IPS DF 6.9 (cell line): ENCODE measurements at regions not wholly inside any gene's neighbourhood (a gene's known extent, or its start where the extent isn't known, plus 50 kb on each side); places are given as distances from the start of the nearest gene placed in this dataset.
"Not testable (repeated sequence)": the region's sequence is repeated elsewhere in the genome, so short reads cannot be mapped to it uniquely, and the experiment has no call there.

ENCODE experiments used
- DNase-seq: peaks from one replicate; pipeline ENCODE4 v3.0.0-alpha.2; 2013; ENCODE audit warnings: low read depth, low spot score
- H3K27ac ChIP-seq: one replicate; pipeline ENCODE4 v1.5.1; 2013; ENCODE audit warnings: low read length, control low read depth
- H3K27me3 ChIP-seq: 2 replicates; pipeline ENCODE4 v1.6.1; 2013; ENCODE audit warnings: mild to moderate bottlenecking, low read length; ENCODE audit not compliant: control insufficient read depth, insufficient read depth
- H3K36me3 ChIP-seq: 2 replicates; pipeline ENCODE4 v1.6.1; 2013; ENCODE audit warnings: low read length; ENCODE audit not compliant: control insufficient read depth, insufficient read depth
- H3K4me1 ChIP-seq: 2 replicates; pipeline ENCODE4 v1.6.1; 2013; ENCODE audit warnings: low read length; ENCODE audit not compliant: control insufficient read depth, insufficient read depth
- H3K4me3 ChIP-seq: 2 replicates; pipeline ENCODE4 v1.5.1; 2013; ENCODE audit warnings: mild to moderate bottlenecking, low read length
- H3K9me3 ChIP-seq: 2 replicates; pipeline ENCODE4 v1.6.1; 2013; ENCODE audit warnings: low read length, inconsistent platforms; ENCODE audit not compliant: control insufficient read depth, insufficient read depth
- WGBS: extraction: QIAGEN DNeasy Blood & Tissue Kit; methylation state at CpG from one replicate; pipeline ENCODE4 v1.1.7; 2013; ENCODE audit warnings: mixed read lengths, missing lambda C conversion rate; ENCODE audit not compliant: insufficient read length, insufficient coverage; 5-methylcytosine and 5-hydroxymethylcytosine counted together

- Histone ChIP-seq H3K36me3 (no peaks in the 10 kb centered on the region), H3K4me1 (no peaks in the 10 kb centered on the region), H3K27me3 (no peaks in the 10 kb centered on the region), H3K27ac (no peak overlapping the region), H3K9me3 (no peaks in the 10 kb centered on the region), H3K4me3 (no peak overlapping the region)
- WGBS = no CpG with 5 or more reads among the region's 6 CpGs
- DNase-seq = no peak
These were observed 234.4 kb downstream of the SIM1 start for GRCh38 chr6:100230115-100230952.

DNA sequence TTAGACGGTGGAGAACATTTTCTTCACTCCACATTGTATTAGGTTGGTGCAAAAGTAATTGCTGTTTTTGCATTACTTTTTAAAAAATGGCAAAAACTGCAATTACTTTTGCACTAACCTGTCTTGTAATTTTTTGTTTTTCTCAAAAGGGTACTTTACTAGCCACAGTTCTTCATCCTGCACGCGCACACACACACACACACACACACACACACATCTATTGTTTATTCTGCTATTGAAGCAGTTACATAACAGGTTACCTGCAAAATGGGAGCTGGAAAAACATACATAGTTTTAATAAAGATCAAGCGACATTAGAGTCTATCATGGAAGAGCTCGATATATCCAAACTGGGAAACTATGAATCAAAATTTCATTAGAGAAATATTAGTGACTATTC is 235.2 kb downstream of the SIM1 start:
- H3K4me3 ChIP-seq = no peak overlapping the region
- no peaks in the 10 kb centered on the region for H3K9me3 ChIP-seq
- H3K4me1 ChIP-seq = no peaks in the 10 kb centered on the region
- no peaks in the 10 kb centered on the region for H3K27me3 ChIP-seq
- H3K27ac ChIP-seq = no peak overlapping the region
- no peak for DNase-seq
- no CpG with 5 or more reads among the region's 5 CpGs for WGBS
- no peaks in the 10 kb centered on the region for H3K36me3 ChIP-seq

DNA sequence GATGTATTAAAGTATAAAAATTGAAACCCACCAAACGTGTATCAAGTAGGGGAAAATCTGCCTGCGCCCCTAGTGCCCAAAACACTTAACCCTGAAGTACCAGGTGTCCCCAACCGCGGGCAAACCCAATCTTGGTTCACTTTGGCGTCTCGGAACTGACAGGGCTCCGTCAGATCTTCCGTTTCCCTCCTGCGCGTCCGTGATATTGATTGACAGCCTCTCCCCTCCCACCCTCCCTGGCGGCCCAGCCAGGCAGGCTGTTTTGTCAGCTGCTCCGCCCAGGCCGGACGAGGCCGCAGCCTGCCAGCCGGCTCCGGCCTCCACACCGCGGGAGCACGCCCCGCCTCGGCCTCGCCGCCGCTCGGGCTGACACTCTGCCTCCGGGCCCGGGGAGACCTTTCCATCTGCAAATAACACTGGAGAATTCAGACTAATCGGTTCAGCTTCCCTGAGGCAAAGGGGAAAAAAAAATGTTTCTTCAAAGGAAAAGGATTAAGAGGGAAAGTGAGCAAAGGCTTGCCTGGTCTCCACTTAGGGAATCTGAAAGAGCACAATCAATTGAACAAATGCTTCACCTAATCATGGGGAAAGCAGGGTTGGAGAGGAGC is 234.9 kb upstream of the MCHR2 start:
- H3K36me3 ChIP-seq = no peaks in the 10 kb centered on the region
- no peaks in the 10 kb centered on the region for H3K4me1 ChIP-seq
- H3K9me3 ChIP-seq = no peaks in the 10 kb centered on the region
- WGBS = no CpG with 5 or more reads among the region's 30 CpGs
- H3K27me3 ChIP-seq = no peaks in the 10 kb centered on the region
- peak overlapping the region; percentile 19; the same call in 1 of the 2 replicates for H3K4me3 ChIP-seq
- peak; percentile 35 for DNase-seq
- H3K27ac ChIP-seq = no peak overlapping the region

DNA sequence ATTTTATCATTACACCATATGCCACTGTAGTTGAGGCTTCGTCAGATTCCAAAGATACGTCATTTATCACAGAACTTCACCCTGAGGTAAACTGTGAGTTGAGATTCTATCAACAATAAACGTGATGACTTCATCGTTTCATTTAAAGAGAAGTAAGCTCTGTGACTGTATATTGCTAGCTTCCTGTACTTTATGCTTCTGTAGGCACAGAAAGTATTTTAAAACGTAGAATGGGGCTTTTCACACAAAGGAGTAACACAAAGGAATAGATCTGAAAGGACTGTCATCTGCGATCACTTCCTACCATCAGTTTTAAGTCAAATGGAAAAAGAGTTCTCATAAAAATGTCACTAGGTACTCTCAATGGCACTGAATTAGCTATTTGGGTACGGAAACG is 234.4 kb upstream of the MCHR2 start:
- no peak for DNase-seq
- Histone ChIP-seq H3K4me3 (peak overlapping the region; percentile 19; the same call in 1 of the 2 replicates), H3K4me1 (no peaks in the 10 kb centered on the region), H3K9me3 (no peaks in the 10 kb centered on the region), H3K27ac (no peak overlapping the region), H3K27me3 (no peaks in the 10 kb centered on the region), H3K36me3 (no peaks in the 10 kb centered on the region)
- no CpG with 5 or more reads among the region's 8 CpGs for WGBS

DNA sequence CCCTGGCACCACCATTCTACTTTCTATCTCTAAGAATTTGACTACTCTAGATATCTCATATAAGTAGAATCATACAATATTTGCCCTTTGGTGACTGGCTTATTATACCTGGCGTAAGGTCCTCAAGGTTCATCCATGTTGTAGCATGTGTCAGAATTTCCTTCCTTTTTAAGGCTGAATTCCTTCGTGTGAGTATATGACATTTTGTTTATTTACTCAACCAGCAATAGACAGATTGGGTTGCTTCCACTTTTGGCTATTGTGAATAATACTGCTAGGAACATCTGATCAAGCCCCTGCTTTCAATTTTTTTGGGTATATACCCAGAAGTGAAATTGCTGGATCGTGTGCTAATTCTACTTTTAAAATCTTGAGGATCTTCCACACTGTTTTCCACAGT is 232.8 kb upstream of the MCHR2 start:
- WGBS = no CpG with 5 or more reads among the region's 3 CpGs
- Histone ChIP-seq H3K27me3 (no peaks in the 10 kb centered on the region), H3K36me3 (no peaks in the 10 kb centered on the region), H3K27ac (no peak overlapping the region), H3K4me3 (no peak overlapping the region), H3K4me1 (no peaks in the 10 kb centered on the region), H3K9me3 (no peaks in the 10 kb centered on the region)
- DNase-seq = no peak

DNA sequence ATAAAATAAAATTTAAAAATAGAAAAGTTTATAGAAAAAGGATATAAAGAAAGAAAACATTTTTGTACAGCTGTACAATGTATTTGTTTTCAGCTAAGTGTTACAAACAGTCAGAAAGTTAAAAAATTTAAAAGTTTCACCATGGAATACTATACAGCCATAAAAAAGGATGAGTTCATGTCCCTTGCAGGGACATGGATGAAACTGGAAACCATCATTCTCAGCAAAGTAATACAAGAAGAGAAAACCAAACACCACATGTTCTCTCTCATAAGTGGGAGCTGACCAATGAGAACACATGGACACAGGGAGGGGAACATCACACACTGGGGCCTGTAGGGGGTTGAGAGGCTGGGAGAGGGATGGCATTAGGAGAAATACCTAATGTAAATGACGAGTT is 229.9 kb upstream of the MCHR2 start:
- not testable (repeated sequence) for H3K4me3 ChIP-seq, H3K36me3 ChIP-seq, H3K27me3 ChIP-seq, H3K4me1 ChIP-seq, DNase-seq, H3K9me3 ChIP-seq, H3K27ac ChIP-seq
- WGBS = no CpG with 5 or more reads among the region's 1 CpG

GRCh38 chr6:100220543-100220942 is 226.5 kb upstream of the MCHR2 start:
- no peak for DNase-seq
- no peaks in the 10 kb centered on the region for H3K9me3 ChIP-seq
- no peak overlapping the region for H3K27ac ChIP-seq
- no peaks in the 10 kb centered on the region for H3K36me3 ChIP-seq
- H3K4me3 ChIP-seq = no peak overlapping the region
- no CpG with 5 or more reads among the region's 4 CpGs for WGBS
- H3K27me3 ChIP-seq = no peaks in the 10 kb centered on the region
- H3K4me1 ChIP-seq = no peaks in the 10 kb centered on the region

- H3K27me3 ChIP-seq = no peaks in the 10 kb centered on the region
- H3K9me3 ChIP-seq = no peaks in the 10 kb centered on the region
These were observed 223.4 kb upstream of the MCHR2 start for GRCh38 chr6:100217225-100218012.

GRCh38 chr6:100216760-100217159 is 222.7 kb upstream of the MCHR2 start:
- H3K9me3 ChIP-seq = no peaks in the 10 kb centered on the region
- no peak overlapping the region for H3K27ac ChIP-seq
- no peak for DNase-seq
- no peaks in the 10 kb centered on the region for H3K27me3 ChIP-seq
- H3K4me1 ChIP-seq = no peaks in the 10 kb centered on the region
- no peaks in the 10 kb centered on the region for H3K36me3 ChIP-seq
- no peak overlapping the region for H3K4me3 ChIP-seq

More at GRCh38 chr6:100217225-100218012, 223.4 kb upstream of the MCHR2 start:
- WGBS = no CpG with 5 or more reads among the region's 2 CpGs
- Histone ChIP-seq H3K27ac (no peak overlapping the region), H3K4me3 (no peak overlapping the region), H3K4me1 (no peaks in the 10 kb centered on the region), H3K36me3 (no peaks in the 10 kb centered on the region)
- DNase-seq = no peak

GRCh38 chr6:100212131-100212530 is 218.1 kb upstream of the MCHR2 start:
- H3K9me3 ChIP-seq = no peaks in the 10 kb centered on the region
- H3K4me1 ChIP-seq = no peaks in the 10 kb centered on the region
- no peak for DNase-seq
- H3K4me3 ChIP-seq = no peak overlapping the region
- H3K27me3 ChIP-seq = no peaks in the 10 kb centered on the region
- no peak overlapping the region for H3K27ac ChIP-seq
- no peaks in the 10 kb centered on the region for H3K36me3 ChIP-seq
